WERI-Rb-1 (cell line): ENCODE measurements at regions not wholly inside any gene's neighbourhood (a gene's known extent, or its start where the extent isn't known, plus 50 kb on each side); places are given as distances from the start of the nearest gene placed in this dataset.

Source experiments
- DNase-seq: peaks from one replicate; pipeline ENCODE4 v3.0.0-alpha.2; 2020
- H3K27ac ChIP-seq: fragments of 250-450 bp; sonication (Bioruptor Pico); 2 replicates; pipeline ENCODE4 v1.5.1; 2020; ENCODE audit warnings: mild to moderate bottlenecking, moderate library complexity
- H3K27me3 ChIP-seq: fragments of 250-450 bp; sonication (Bioruptor Pico); 2 replicates; pipeline ENCODE4 v1.5.1; 2021; ENCODE audit warnings: mild to moderate bottlenecking, low read depth, moderate library complexity; ENCODE audit not compliant: insufficient read depth, severe bottlenecking
- H3K36me3 ChIP-seq: fragments of 250-450 bp; sonication (Bioruptor Pico); 2 replicates; pipeline ENCODE4 v1.5.1; 2020; ENCODE audit warnings: mild to moderate bottlenecking, moderate library complexity
- H3K4me3 ChIP-seq: 2 replicates; pipeline ENCODE4 v1.5.1; 2011; ENCODE audit warnings: low read depth, mild to moderate bottlenecking, control low read depth, low read length
- H3K9me3 ChIP-seq: fragments of 250-450 bp; sonication (Bioruptor Pico); 2 replicates; pipeline ENCODE4 v1.5.1; 2021; ENCODE audit warnings: mild to moderate bottlenecking, moderate library complexity; ENCODE audit not compliant: severe bottlenecking
- TF ChIP-seq, protein P1 (sequence below): IDR thresholded peaks from 2 replicates; pipeline ENCODE4 v1.5.1; 2011; ENCODE audit warnings: low read depth, mild to moderate bottlenecking, control low read depth, inconsistent platforms, low read length

DNA sequence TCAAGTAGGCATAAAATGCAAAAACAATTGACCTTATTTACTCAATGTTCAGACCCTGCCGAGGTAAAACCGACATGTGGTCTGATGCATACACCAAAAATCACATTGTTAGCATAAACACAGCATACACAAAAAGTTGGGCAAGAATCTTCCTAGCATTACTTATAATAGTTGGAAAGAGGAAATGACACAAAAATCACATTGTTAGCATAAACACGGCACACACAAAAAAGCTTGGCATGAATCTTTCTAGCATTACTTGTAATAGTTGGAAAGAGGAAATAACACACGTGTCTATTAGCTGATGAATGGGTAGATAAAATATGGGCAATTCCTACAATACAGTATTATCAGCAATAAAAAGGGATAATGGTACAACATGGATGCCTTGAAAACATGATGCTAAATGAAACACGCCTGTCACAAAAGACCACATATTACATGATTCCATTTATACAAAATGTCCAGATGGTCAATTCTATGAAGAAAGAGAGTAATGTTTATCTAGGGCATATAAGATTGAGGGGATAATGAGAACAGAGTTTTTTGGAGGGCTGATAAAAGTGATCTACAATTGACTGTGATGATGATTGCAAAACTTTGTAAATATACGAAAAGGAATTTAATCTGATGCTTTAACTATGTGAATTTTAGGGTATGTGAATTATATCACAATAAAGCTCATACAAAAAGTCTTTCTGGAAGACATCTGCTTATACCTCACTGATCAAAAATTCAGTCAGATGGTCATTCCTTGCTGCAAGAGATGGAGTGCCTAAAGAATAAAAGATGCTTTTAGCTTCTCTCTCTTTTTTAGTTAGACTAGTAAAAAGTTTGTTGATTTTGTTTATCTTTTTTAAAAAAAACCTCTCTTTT is 1019.5 kb upstream of the CITED2 start:
- TF ChIP-seq, protein P1, sequence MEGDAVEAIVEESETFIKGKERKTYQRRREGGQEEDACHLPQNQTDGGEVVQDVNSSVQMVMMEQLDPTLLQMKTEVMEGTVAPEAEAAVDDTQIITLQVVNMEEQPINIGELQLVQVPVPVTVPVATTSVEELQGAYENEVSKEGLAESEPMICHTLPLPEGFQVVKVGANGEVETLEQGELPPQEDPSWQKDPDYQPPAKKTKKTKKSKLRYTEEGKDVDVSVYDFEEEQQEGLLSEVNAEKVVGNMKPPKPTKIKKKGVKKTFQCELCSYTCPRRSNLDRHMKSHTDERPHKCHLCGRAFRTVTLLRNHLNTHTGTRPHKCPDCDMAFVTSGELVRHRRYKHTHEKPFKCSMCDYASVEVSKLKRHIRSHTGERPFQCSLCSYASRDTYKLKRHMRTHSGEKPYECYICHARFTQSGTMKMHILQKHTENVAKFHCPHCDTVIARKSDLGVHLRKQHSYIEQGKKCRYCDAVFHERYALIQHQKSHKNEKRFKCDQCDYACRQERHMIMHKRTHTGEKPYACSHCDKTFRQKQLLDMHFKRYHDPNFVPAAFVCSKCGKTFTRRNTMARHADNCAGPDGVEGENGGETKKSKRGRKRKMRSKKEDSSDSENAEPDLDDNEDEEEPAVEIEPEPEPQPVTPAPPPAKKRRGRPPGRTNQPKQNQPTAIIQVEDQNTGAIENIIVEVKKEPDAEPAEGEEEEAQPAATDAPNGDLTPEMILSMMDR = no peak
- DNase-seq = no peak
- no peak overlapping the region for H3K27ac ChIP-seq

DNA sequence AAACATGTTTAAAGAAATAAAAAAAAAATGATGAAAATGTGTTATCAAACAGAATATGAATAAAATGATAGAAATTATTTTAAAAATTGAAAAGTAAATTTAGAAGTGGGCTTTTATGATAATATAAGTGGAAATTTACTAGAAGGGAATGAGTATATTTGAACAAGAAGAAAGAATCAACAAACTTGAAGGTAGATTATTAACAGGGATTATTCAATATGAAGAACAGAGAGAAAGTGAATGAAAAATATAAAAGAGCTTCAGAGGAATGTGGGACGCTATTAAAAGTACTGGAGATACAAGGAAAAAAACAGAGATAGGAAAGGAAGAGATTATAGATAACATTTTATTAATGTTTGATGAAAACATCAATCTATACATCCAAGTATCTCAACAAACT is 1014.4 kb upstream of the CITED2 start:
- TF ChIP-seq, protein P1 = no peak
- no peak for DNase-seq
- H3K4me3 ChIP-seq = no peak overlapping the region
- H3K9me3 ChIP-seq = peaks cover 6% of the 10 kb centered on the region
- H3K36me3 ChIP-seq = no peaks in the 10 kb centered on the region
- no peaks in the 10 kb centered on the region for H3K27me3 ChIP-seq
- no peak overlapping the region for H3K27ac ChIP-seq

More for the DNA sequence above, 1019.5 kb upstream of the CITED2 start:
- Histone ChIP-seq H3K27me3 (no peaks in the 10 kb centered on the region), H3K9me3 (no peaks in the 10 kb centered on the region), H3K4me3 (no peak overlapping the region), H3K36me3 (no peaks in the 10 kb centered on the region)

DNA sequence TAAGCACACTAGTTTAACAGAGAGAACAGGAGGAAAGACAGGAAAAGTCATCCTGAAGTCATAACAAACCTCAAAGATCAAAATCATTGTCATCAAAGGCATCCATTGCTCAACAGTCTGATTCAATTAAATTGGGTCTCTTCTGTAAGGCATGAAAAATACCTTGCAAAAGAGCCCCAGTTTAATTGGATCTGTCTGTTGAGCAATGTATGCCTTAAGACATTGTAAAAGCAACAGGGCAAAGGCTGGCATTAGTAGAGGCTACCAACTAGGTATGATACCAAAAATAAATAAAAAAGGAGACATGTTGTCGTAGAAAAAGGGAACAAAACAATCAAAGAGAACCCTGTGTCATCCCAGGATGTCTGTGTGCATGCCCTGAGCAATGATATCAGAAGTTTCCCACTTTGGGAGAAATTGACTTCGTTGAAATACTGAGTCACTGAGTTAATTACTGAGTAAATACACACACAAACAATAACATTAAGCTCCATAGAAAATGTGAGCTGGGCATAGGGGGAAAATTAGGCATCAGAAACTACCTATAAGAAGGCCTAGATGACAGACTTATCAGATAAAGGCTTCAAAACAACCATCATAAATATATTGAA is 1013.8 kb upstream of the CITED2 start:
- Histone ChIP-seq H3K27me3 (no peaks in the 10 kb centered on the region), H3K4me3 (no peak overlapping the region), H3K27ac (no peak overlapping the region), H3K9me3 (peaks cover 6% of the 10 kb centered on the region), H3K36me3 (no peaks in the 10 kb centered on the region)
- no peak for DNase-seq
- TF ChIP-seq, protein P1 = no peak

DNA sequence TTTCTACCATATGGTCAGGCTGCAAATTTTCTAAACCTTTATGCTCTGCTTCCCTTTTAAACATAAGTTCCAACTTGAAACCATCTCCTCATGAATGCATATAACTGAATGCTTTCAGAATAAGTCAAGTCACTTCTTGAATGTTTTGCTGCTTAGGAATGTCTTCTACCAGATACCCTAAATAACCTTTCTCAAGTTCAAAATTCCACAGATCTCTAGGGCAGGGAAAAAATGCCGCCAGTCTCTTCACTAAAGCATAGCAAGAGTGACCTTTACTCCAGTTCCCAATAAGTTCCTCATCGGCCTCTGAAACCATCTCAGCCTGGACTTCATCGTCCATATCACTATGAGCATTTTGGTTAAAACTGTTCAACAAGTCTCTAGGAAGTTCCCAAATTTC is 1011.2 kb upstream of the CITED2 start:
- Histone ChIP-seq H3K27ac (no peak overlapping the region), H3K4me3 (no peak overlapping the region), H3K36me3 (no peaks in the 10 kb centered on the region), H3K27me3 (no peaks in the 10 kb centered on the region), H3K9me3 (peaks cover 6% of the 10 kb centered on the region)
- TF ChIP-seq, protein P1 = no peak
- no peak for DNase-seq

DNA sequence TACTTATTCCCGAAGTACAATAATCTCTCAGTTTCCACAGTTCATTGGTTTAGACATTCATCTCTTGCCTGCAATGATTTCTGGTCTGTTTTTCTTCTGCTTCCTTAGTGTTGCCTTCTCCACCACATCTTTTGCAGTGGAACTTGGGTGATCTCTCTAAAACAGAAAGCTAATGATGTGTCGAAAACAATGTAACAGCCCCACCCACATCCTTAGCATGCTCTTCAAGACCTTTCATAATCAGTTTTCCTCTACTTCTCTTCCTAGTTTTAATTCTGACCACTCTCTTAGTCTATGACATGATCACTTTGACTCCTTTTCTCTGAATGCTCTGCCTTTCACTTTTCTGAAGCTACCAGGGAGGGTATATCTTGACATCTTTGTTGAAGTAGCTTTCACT is 1007.9 kb upstream of the CITED2 start:
- no peak for DNase-seq

More for the DNA sequence above, 1007.9 kb upstream of the CITED2 start:
- TF ChIP-seq, protein P1 = no peak
- Histone ChIP-seq H3K27ac (no peak overlapping the region), H3K36me3 (no peaks in the 10 kb centered on the region), H3K9me3 (peaks cover 6% of the 10 kb centered on the region), H3K4me3 (no peak overlapping the region), H3K27me3 (no peaks in the 10 kb centered on the region)
